ENCODE measurements at regions not wholly inside any gene's neighbourhood (a gene's known extent, or its start where the extent isn't known, plus 50 kb on each side); places are given as distances from the start of the nearest gene placed in this dataset.

- no peaks in the 10 kb centered on the region for H3K27me3 ChIP-seq (ENCODE audit: control insufficient read depth, insufficient read depth, low read length)
- no peak overlapping the region for H3K4me3 ChIP-seq (ENCODE audit: low read depth, low read length)
- H3K36me3 ChIP-seq (ENCODE audit: control insufficient read depth, insufficient read depth, low read length): no peaks in the 10 kb centered on the region
- H3K9me3 ChIP-seq (ENCODE audit: control insufficient read depth, insufficient read depth, low read length): no peaks in the 10 kb centered on the region
- H3K4me1 ChIP-seq (ENCODE audit: control insufficient read depth, insufficient read depth, low read length): no peaks in the 10 kb centered on the region
- no peak overlapping the region for H3K9ac ChIP-seq (ENCODE audit: low read depth, low read length)
Observed at GRCh38 chr14:104253223-104253822, 114.9 kb downstream of the KIF26A start.

DNA sequence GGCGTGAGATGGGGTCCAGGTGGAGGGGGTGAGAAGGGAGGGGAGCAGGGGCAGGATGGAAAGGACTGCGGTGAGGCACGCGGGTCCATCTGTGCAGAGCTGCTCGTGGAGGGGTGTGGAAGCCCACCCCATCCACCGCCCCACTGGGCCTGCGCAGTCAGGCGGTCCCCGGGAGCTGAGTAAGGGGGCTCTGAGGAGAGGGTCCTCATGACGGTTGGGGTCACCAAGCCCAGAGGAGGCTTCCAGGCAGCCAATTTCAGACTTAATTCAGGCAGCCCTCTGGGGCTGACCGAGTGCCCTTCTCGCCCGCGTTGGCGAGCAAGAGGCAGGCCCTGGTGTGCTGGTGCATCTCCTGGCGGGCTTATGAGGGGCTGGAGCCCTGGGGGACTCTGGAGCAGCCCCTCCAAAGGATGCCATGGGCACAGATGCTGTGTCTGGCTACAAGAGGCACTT is 115.5 kb downstream of the KIF26A start:
- H3K27me3 ChIP-seq (ENCODE audit: control insufficient read depth, insufficient read depth, low read length): no peaks in the 10 kb centered on the region
- no peaks in the 10 kb centered on the region for H3K36me3 ChIP-seq (ENCODE audit: control insufficient read depth, insufficient read depth, low read length)
- no peaks in the 10 kb centered on the region for H3K4me1 ChIP-seq (ENCODE audit: control insufficient read depth, insufficient read depth, low read length)
- H3K9ac ChIP-seq (ENCODE audit: low read depth, low read length): no peak overlapping the region
- H3K4me3 ChIP-seq (ENCODE audit: low read depth, low read length): no peak overlapping the region
- no peaks in the 10 kb centered on the region for H3K9me3 ChIP-seq (ENCODE audit: control insufficient read depth, insufficient read depth, low read length)

DNA sequence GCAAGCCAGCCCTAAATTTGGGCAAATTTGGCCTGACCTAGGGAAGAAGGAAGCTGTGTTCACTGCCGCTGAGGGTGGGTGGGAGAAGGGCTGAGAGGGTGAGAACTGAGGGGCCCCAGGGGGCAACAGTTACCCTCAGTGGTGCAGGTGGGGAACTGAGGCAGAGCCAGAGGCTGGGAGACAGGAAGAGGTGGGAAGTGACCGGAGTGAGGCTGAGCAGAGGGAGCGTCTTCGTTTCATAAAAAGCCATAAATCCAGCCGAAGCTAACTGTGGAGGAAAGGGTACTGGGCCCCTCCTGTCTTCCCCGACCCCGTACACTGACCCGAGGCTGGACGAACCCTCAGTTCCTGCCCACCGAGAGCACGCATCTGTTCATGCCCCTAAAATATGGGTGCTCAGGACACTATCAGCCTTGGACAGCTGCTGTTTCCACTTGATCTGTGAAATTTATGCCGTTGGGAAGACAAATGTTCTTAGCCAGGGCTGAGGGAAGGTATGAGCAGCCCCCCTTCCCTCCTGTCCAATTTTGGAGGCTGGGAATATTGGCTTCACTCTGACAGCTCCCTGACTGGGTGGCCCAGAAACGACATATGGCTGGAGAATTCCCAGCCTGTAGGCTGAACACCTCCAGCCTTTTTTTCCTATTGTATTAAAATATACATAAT is 116.5 kb downstream of the KIF26A start:
- Histone ChIP-seq H3K4me1 (ENCODE audit: control insufficient read depth, insufficient read depth, low read length) (no peaks in the 10 kb centered on the region), H3K27me3 (ENCODE audit: control insufficient read depth, insufficient read depth, low read length) (no peaks in the 10 kb centered on the region), H3K9me3 (ENCODE audit: control insufficient read depth, insufficient read depth, low read length) (no peaks in the 10 kb centered on the region), H3K4me3 (ENCODE audit: low read depth, low read length) (no peak overlapping the region), H3K36me3 (ENCODE audit: control insufficient read depth, insufficient read depth, low read length) (no peaks in the 10 kb centered on the region), H3K9ac (ENCODE audit: low read depth, low read length) (no peak overlapping the region)

- Histone ChIP-seq H3K4me1 (ENCODE audit: control insufficient read depth, insufficient read depth, low read length) (no peaks in the 10 kb centered on the region), H3K9me3 (ENCODE audit: control insufficient read depth, insufficient read depth, low read length) (no peaks in the 10 kb centered on the region), H3K4me3 (ENCODE audit: low read depth, low read length) (no peak overlapping the region), H3K36me3 (ENCODE audit: control insufficient read depth, insufficient read depth, low read length) (no peaks in the 10 kb centered on the region), H3K9ac (ENCODE audit: low read depth, low read length) (no peak overlapping the region), H3K27me3 (ENCODE audit: control insufficient read depth, insufficient read depth, low read length) (no peaks in the 10 kb centered on the region)
Observed at GRCh38 chr14:104256025-104256424, 117.6 kb downstream of the KIF26A start.

GRCh38 chr14:104262515-104263514 is 124.4 kb downstream of the KIF26A start:
- Histone ChIP-seq H3K9me3 (ENCODE audit: control insufficient read depth, insufficient read depth, low read length) (no peaks in the 10 kb centered on the region), H3K9ac (ENCODE audit: low read depth, low read length) (no peak overlapping the region), H3K36me3 (ENCODE audit: control insufficient read depth, insufficient read depth, low read length) (no peaks in the 10 kb centered on the region), H3K4me3 (ENCODE audit: low read depth, low read length) (no peak overlapping the region), H3K4me1 (ENCODE audit: control insufficient read depth, insufficient read depth, low read length) (no peaks in the 10 kb centered on the region), H3K27me3 (ENCODE audit: control insufficient read depth, insufficient read depth, low read length) (no peaks in the 10 kb centered on the region)

DNA sequence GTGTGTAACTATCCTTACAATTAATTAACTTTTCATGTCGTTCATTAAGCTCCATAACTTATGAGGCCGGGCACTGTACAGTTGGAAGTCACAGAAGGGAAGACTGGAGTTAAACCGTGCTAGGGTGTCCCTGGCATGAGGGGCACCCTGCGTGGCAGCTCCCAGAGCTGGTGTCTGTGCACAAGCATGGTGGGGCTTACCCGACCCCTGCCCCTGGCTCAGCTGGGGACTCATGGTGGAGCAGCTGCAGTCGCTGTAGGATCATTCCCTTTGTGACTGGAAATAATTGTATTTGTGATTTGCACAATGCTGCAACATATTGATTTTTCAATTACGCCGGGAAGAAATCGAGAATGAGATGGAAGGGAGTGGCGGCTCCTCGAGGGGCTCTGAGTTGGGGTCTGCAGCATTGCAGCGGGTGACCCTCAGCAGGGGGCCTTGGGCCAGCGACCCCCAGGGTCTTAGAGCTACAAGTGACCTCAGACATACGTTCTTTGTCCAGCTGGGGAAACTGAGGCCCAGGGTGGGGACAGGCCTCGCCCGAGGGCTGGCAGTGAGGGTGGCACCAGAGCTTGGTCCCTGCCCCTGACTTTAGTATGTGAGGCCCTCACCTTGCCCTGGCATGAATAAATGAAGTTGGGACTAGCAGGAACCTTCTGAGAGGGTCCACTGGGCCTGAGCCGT is 125.4 kb downstream of the KIF26A start:
- Histone ChIP-seq H3K4me3 (ENCODE audit: low read depth, low read length) (no peak overlapping the region), H3K36me3 (ENCODE audit: control insufficient read depth, insufficient read depth, low read length) (no peaks in the 10 kb centered on the region), H3K9ac (ENCODE audit: low read depth, low read length) (no peak overlapping the region), H3K27me3 (ENCODE audit: control insufficient read depth, insufficient read depth, low read length) (no peaks in the 10 kb centered on the region), H3K4me1 (ENCODE audit: control insufficient read depth, insufficient read depth, low read length) (no peaks in the 10 kb centered on the region), H3K9me3 (ENCODE audit: control insufficient read depth, insufficient read depth, low read length) (no peaks in the 10 kb centered on the region)

DNA sequence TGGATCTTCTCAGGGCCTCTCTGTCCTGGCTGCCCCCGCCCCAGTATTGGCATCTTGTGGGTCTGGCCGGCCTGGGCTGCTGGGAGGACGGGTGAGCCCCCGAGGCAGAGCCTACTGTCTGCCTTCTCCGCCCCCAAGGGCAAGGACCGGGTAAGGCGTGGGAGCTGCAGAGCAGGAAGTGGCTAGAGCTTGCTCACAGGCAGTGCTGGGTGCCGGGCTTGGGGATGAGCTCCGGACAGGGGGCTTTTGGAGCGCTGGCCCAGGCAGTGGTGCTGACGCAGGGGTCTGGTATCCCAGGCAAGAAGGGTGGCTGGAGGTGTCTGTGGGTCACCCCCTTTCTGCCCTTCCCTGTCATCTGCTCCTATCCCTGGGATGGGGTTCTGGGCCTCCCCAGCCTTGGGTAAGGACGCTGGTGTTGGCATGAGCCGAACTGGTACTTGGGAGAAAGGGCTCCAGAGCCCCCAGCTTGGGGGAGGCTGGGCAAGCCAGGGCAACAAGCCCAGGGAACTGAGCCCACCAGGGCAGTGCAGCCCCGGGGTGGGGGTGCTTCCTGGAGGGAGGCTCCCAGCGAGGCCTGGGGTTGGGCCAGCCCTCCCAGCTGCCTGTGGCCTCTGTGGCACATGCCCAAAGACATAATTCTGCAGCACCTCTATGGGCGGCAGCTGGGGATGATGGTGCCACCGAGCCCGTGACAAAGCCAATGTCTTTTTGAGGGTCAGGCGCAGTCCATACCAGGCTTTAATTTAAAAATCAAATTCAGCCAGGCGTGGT is 126.3 kb downstream of the KIF26A start:
- no peaks in the 10 kb centered on the region for H3K9me3 ChIP-seq (ENCODE audit: control insufficient read depth, insufficient read depth, low read length)
- no peak overlapping the region for H3K4me3 ChIP-seq (ENCODE audit: low read depth, low read length)
- no peaks in the 10 kb centered on the region for H3K4me1 ChIP-seq (ENCODE audit: control insufficient read depth, insufficient read depth, low read length)
- H3K9ac ChIP-seq (ENCODE audit: low read depth, low read length): no peak overlapping the region
- H3K27me3 ChIP-seq (ENCODE audit: control insufficient read depth, insufficient read depth, low read length): no peaks in the 10 kb centered on the region
- H3K36me3 ChIP-seq (ENCODE audit: control insufficient read depth, insufficient read depth, low read length): no peaks in the 10 kb centered on the region

DNA sequence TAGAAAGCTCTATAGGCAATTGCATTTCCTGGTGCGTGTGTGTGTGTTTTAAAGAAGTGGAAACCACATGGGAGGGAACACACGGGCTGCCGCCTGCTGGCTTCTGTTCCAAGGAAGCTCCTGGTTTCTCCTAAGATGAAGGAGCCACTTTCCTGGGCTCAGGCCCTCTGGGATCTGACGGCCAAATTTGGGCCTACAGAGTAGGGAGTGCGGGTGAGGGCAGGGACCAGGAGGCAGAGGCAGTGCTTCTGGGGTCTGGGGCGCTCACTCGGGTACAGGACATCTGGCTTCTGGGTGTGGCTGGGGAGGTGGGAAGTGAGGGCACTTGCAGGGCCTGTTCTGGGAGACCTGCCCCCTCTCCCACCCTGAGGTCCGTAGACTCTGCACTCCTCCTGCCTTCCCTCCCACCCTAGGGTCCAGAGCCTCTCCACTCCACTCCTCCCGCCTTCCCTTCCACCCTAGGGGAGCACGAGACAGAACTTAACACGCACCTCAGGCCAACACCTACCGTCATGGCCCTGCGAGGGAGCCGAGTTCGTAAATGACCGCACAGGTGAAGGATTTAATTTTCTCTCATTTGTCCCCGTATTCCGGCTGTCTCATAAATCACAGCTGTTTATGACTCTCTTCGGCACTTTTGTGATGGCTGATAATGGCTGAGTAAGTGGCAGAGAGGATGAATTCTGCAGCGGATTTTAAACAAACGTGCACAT is 127.7 kb downstream of the KIF26A start:
- Histone ChIP-seq H3K9ac (ENCODE audit: low read depth, low read length) (no peak overlapping the region), H3K4me3 (ENCODE audit: low read depth, low read length) (no peak overlapping the region), H3K27me3 (ENCODE audit: control insufficient read depth, insufficient read depth, low read length) (no peaks in the 10 kb centered on the region), H3K9me3 (ENCODE audit: control insufficient read depth, insufficient read depth, low read length) (no peaks in the 10 kb centered on the region), H3K4me1 (ENCODE audit: control insufficient read depth, insufficient read depth, low read length) (no peaks in the 10 kb centered on the region), H3K36me3 (ENCODE audit: control insufficient read depth, insufficient read depth, low read length) (no peaks in the 10 kb centered on the region)

- Histone ChIP-seq H3K36me3 (ENCODE audit: control insufficient read depth, insufficient read depth, low read length) (no peaks in the 10 kb centered on the region), H3K4me3 (ENCODE audit: low read depth, low read length) (no peak overlapping the region), H3K9me3 (ENCODE audit: control insufficient read depth, insufficient read depth, low read length) (no peaks in the 10 kb centered on the region), H3K27me3 (ENCODE audit: control insufficient read depth, insufficient read depth, low read length) (no peaks in the 10 kb centered on the region), H3K4me1 (ENCODE audit: control insufficient read depth, insufficient read depth, low read length) (no peaks in the 10 kb centered on the region), H3K9ac (ENCODE audit: low read depth, low read length) (no peak overlapping the region)
Observed at GRCh38 chr14:104266631-104267575, 128.5 kb downstream of the KIF26A start.

GRCh38 chr14:104267895-104268294 is 129.5 kb downstream of the KIF26A start:
- no peaks in the 10 kb centered on the region for H3K4me1 ChIP-seq (ENCODE audit: control insufficient read depth, insufficient read depth, low read length)
- no peaks in the 10 kb centered on the region for H3K9me3 ChIP-seq (ENCODE audit: control insufficient read depth, insufficient read depth, low read length)
- H3K36me3 ChIP-seq (ENCODE audit: control insufficient read depth, insufficient read depth, low read length): no peaks in the 10 kb centered on the region
- no peak overlapping the region for H3K9ac ChIP-seq (ENCODE audit: low read depth, low read length)
- H3K27me3 ChIP-seq (ENCODE audit: control insufficient read depth, insufficient read depth, low read length): no peaks in the 10 kb centered on the region
- no peak overlapping the region for H3K4me3 ChIP-seq (ENCODE audit: low read depth, low read length)

Data from iPS-15b (cell line).